GM18520 (cell line): ENCODE measurements at regions not wholly inside any gene's neighbourhood (a gene's known extent, or its start where the extent isn't known, plus 50 kb on each side); places are given as distances from the start of the nearest gene placed in this dataset.
"Not testable (repeated sequence)": the region's sequence is repeated elsewhere in the genome, so short reads cannot be mapped to it uniquely, and the experiment has no call there.

ENCODE experiments used
- ATAC-seq: cut with Tn5 transposase; IDR thresholded peaks from one replicate; pipeline ENCODE4 v1.9.1; 2021; ENCODE audit not compliant: unreplicated experiment

DNA sequence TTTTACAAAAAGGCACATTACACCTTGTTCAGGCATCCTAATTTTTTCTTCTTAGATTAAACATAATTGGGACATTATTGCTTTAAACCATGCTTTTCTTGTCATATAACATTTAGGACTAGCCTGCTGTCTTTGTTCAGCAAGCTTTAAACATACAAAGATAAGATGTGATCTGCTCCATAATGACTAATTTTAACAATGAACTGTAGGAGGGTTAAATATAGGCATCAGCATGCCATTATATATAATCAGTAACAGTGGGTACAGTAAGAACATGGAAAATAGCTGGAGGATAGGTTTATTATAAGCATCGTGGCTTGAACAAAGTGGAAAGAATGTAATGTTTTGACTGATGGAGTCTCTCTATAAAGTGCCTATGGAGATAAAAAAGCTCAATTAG lies 661.7 kb downstream of the SLITRK6 start:
- no peak for ATAC-seq

- ATAC-seq: no peak
Measured at GRCh38 chr13:85132986-85133385, 666.2 kb downstream of the SLITRK6 start.

- not testable (repeated sequence) for ATAC-seq
Measured at GRCh38 chr13:85123501-85123900, 675.7 kb downstream of the SLITRK6 start.

DNA sequence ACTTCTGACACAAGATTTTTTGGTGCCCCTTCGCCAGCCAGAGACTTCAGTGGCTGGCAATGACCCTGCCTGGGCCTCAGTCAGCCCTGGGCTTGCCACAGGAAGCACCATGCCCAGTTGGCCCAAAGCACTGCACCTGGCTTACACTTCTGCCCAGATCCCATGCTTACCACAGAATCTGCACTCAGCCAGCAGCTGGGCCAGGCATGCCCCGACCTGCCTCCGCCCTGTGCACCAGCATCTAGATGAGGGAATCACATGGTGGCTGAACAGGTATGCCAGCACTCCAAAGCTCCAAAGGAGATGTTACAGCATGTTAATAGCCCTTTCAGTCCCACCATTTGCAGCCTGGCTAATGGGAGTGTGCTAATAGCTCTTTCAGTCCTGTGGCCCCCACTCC lies 690.9 kb downstream of the SLITRK6 start:
- no peak for ATAC-seq

DNA sequence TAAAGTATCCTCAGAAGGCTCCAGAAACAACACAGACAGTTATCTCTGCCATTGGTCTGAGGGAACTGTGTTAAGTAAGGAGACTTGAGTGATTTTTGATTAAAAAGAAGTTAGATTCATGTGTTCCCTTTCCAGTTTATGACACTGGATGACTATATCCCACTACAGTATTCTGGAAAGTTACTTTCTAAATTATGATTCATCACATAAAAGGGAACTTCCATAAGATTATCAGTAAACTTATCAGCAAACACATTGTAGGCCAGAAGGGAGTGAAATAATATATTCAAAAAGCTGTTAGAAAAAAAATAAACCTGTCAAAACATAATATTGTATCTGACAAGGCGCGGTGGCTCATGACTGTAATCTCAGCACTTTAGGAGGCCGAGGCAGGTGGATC lies 700.0 kb downstream of the SLITRK6 start:
- no peak for ATAC-seq

- ATAC-seq: no peak
Measured at GRCh38 chr13:85095418-85096272, 703.6 kb downstream of the SLITRK6 start.

GRCh38 chr13:85093808-85094207 lies 705.4 kb downstream of the SLITRK6 start:
- ATAC-seq: no peak

DNA sequence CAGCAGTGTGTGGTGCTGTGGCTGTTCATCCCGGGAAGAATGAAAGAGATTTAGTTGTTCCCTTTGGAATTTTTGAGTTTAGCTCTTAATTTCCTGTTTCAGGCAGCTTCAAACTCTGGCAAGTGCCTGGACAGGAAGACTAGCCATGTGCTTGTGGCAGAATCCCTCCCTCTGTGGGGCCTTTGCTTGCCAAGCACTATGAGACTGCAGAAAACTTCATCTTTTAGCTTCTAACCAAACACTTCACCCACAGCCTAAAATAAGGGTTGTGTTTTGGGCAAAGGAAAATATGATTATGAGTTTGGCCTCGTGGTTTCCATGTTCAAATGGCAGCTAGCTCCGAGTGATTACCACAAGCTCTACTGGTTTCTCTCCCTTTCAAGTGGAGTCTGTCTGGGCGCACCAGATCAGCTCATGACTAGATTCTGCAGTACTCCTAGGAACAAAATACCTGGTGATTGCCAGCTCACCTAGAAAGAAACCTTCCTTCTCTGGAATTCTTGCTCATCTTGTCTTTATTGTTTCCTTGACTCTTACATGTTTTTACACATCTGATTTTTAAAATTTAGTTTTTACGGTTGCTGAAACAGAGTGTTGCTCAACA lies 707.5 kb downstream of the SLITRK6 start:
- ATAC-seq: no peak

- ATAC-seq: no peak
Measured at GRCh38 chr13:85089186-85089585, 710.0 kb downstream of the SLITRK6 start.

DNA sequence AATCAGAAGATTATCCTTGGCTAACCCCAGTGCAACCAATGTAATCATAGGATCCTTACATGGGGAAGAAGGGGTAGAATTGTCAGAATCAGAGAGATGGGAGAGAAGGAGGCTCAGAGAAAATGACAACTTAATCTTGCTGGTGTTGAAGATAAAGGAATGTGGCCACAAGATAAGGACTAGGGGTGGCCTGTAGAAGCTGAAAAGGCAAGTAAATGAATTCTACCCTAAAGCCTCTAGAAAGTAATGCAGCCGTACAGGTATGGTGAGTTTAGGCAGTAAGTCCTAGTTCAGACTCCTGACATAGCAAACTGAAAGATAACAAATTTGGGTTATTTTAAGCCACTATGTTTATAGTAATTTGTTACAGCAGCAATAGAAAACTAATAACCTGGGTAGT lies 718.5 kb downstream of the SLITRK6 start:
- ATAC-seq: no peak

DNA sequence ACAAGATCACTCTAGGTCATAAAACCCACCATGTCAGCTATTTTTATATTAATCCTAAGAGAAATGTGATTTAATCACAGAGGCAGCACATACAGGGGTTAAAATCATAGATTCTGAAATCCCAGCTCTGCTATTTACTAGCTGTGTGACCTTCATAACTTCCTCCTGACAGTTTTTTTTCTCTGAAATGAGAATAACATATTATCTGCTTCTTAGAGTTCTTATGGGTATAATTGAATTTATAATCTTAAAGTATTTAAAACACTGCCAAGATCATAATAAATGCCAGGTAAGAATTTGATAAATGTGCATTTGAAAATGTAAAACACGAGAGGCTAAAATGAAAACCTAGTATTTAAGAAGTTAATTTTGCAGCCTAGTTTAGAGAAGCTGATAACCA lies 722.9 kb downstream of the SLITRK6 start:
- ATAC-seq: no peak

DNA sequence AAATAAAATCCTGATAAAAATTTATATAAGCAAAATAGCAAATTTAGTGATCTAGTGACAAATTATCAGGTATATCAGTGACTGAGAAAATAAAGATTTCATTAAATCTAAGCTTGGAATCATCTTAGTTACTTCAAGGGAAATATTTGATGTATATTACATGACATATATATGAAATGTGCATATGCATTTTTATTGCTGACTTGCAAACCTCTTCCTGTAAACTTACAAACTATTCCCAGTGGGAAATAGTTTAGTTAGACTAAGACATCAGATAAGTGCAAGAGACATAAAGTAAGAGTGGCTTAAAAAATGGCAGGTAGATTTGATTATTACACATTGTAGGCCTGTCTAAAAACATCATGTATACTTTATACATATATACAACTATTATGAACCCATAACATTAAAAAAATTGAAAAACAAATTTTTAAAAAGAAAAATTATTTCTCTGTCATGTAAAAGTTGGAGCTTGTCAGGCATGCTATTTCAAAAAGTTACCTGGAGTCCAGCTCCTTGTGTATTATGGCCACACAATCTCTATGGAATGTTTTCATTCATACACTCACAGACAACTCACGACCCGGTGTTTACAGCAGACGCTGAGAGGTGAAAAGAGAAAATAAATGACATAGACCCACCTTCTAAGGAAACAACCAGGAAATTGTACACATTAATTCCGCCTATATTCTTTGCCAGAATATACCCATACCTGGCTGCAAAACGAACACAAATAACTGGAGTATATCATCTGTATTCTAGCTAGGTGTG lies 724.5 kb downstream of the SLITRK6 start:
- no peak for ATAC-seq

- no peak for ATAC-seq
Measured at GRCh38 chr13:85068231-85068630, 731.0 kb downstream of the SLITRK6 start.

DNA sequence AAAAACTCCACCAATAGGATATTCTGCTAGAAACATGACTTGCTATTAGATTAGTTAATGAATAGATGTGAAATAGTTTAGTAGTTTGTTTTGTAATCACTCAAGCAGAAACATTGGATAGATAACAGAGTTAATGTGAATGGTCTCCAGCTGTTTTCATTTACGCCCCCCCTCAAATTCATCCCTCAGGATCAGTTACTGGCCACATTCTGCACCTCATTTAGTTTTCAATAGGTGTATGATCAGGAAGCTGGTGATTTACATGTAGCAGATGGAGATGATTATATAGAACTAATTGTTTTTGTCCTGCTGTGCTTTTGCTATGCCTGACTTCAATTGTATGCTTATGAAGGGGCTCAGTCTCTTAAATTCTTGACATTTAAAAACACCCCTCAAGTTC lies 759.0 kb downstream of the SLITRK6 start:
- ATAC-seq: no peak

GRCh38 chr13:85031771-85032170 lies 767.4 kb downstream of the SLITRK6 start:
- ATAC-seq: no peak

DNA sequence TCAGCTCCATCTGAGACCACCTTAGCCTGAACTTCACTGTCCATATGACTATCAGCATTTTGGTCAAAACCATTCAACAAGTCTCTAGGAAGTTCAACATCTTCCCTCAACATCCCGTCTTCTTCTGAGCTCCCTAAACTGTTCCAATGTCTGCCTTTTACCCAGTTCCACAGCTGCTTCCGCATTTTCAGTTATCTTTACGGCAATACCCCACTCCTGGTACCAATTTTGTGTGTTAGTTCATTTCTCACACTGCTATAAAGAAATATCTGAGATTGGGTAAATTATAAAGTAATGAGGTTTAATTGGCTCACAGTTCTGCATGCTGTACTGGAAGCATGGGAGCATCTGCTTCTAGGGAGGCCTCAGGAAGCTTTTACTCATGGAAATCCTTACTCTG lies 771.2 kb downstream of the SLITRK6 start:
- no peak for ATAC-seq

DNA sequence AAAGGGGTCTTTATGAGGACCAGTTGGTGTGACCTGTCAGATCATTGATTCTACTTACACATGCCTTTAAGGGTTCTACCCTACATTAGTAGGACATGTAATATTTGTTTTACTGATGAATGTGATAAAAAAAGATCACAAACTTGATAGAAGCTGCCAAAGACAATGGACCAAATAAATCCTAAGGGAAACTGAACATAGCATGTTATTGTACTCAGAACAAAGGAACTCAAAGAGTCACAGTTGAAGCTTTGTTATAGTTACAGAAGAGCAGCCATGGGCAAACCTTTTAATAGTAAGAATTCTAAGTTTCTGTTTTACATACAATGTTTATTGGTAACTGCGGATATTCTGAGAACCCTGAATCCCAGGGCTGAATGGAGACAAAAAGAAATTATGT lies 780.1 kb downstream of the SLITRK6 start:
- no peak for ATAC-seq

DNA sequence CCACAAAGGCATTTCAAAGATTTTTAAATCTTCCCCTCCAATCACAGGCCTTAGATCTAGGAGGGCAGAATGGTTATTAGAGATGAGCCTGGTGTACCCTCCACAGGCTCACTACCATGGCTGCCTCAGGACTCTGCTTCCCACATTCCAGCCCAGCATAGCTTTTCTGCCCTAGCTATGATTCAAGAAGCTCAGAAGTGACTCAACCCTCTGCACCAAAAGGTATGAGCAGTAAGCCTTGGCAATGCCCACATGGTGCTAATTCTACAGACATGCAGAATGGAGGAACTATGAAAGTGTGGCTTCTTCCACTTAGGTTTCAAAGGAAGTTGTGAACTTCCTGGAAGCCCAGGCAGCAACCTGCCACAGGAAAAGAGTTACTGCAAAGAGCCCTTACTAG lies 786.2 kb downstream of the SLITRK6 start:
- no peak for ATAC-seq

DNA sequence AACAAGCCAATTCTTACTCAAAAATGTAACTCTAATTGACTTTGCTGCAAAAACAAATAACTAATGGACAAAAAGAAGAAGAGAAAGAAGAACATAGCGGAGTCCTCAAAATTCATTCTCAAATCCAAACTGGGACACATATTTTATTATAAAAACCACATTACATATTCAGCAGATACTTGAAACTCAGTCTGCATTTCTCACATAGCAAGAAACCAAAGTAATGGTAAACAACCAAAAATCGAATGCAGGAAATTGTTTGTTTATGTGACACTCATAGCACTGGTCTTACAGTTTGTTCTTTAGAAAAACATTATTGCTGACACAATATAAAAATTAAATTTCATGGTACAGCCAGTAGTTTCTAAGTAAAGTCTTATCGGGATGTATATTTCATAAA lies 789.8 kb downstream of the SLITRK6 start:
- ATAC-seq: no peak

DNA sequence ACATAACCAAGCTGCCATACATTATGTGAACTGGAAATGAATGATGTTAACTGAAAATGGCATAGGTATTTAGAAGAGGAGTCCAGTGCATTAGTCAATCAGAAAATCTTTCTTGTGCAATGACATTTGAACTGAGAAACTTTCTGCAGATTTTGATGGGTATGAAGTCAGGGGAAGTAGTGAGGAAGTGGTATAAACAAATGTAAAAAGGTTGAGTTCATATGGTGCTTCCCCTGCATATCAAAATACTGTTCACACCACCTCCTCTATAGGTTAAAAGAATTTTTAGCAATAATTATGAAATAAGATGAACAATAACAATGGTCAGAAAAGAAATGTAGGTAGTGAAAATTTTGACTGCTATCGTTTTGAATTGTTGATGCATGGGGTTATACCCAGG lies 800.0 kb downstream of the SLITRK6 start:
- ATAC-seq: no peak

DNA sequence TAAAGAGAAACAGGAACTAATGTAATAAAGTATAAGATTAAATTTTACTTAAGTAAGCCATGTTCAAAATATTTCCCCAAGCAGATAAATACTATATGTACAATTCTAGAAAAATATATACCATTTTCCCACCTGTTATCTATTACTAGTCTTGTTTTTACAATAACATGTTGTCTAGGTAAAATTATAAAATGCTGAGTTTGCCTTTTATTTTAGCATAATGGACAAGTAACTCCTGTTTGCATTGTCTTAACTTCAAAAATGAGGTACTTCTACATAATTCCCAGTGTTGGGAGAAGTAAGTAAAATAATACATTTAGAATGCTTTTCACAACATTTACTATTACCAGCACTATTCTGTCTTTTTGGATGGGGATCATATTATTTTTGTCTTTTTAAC lies 800.5 kb downstream of the SLITRK6 start:
- ATAC-seq: no peak

- ATAC-seq: no peak
Measured at GRCh38 chr13:84997858-84998257, 801.4 kb downstream of the SLITRK6 start.
